ENCODE measurements at regions not wholly inside any gene's neighbourhood (a gene's known extent, or its start where the extent isn't known, plus 50 kb on each side); places are given as distances from the start of the nearest gene placed in this dataset.

DNA sequence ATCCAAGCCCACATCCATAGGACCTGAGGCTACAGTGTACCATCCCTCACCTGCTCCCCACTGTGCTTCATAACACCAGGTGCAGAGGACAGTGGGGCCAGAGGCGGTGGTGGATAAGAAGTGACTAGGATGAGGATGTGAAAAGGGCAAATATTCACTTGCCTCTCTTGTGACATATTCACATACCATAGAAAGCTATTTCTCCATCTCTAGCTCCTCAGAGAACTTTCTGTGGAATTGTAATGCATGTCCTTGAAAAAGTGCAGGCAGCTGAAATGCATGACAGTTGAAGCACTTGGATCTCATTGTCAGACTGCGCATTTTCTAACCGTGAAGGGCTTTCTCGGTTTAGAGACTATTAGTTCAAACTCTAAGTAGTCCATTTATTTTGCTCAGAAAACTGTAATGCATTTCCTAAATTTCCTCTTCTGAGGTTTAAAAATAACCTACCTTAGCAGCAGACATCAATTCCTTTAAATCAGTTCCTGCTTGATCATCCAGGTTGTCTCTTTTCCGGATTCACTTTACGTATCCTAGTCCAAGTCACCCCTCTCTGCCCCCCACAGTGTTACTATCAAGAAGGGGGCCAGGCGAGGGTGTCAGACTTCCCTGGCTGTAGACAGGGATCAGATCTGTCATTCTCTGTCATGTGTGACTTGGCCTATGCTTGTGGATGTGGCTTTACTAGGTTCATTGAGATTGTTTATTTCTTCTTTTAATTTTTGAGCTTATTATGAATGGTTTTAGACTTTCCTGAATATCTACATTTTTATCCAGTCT, 984.0 kb upstream of the TMEM132C start:
- Histone ChIP-seq H3K4me3 (ENCODE audit: low read depth, low read length) (no peak overlapping the region), H3K36me3 (ENCODE audit: control insufficient read depth, insufficient read depth, low read length) (no peaks in the 10 kb centered on the region), H3K27me3 (ENCODE audit: control insufficient read depth, insufficient read depth, low read length) (no peaks in the 10 kb centered on the region)
- TF ChIP-seq, protein P1, sequence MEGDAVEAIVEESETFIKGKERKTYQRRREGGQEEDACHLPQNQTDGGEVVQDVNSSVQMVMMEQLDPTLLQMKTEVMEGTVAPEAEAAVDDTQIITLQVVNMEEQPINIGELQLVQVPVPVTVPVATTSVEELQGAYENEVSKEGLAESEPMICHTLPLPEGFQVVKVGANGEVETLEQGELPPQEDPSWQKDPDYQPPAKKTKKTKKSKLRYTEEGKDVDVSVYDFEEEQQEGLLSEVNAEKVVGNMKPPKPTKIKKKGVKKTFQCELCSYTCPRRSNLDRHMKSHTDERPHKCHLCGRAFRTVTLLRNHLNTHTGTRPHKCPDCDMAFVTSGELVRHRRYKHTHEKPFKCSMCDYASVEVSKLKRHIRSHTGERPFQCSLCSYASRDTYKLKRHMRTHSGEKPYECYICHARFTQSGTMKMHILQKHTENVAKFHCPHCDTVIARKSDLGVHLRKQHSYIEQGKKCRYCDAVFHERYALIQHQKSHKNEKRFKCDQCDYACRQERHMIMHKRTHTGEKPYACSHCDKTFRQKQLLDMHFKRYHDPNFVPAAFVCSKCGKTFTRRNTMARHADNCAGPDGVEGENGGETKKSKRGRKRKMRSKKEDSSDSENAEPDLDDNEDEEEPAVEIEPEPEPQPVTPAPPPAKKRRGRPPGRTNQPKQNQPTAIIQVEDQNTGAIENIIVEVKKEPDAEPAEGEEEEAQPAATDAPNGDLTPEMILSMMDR (IDR thresholded peaks at IDR 0.05; ENCODE audit: insufficient read depth, low read length, poor library complexity, severe bottlenecking): no peak
- DNase-seq (ENCODE audit: low read depth): no peak

DNA sequence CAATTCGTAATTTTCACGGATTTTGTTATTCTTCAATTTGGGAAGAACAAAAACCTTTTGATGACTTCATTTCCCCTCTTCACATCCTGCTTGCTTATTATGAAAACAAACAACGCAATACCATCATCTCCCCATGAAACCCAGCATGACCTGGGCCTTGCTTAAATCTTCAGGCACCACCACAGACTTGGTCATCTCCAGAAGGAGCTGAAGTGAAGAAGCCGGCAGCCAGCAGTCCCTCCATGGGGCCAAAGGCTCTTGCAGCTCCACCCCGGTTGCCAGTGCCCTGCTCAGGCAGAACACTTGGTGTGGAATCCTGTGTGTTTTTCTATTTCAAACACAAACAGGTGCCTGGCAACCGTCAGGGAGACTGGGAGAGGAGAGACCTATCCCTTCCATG, 982.9 kb upstream of the TMEM132C start:
- Histone ChIP-seq H3K4me3 (ENCODE audit: low read depth, low read length) (no peak overlapping the region), H3K36me3 (ENCODE audit: control insufficient read depth, insufficient read depth, low read length) (no peaks in the 10 kb centered on the region), H3K27me3 (ENCODE audit: control insufficient read depth, insufficient read depth, low read length) (no peaks in the 10 kb centered on the region)
- TF ChIP-seq, protein P1 (IDR thresholded peaks at IDR 0.05; ENCODE audit: insufficient read depth, low read length, poor library complexity, severe bottlenecking): no peak
- no peak for DNase-seq (ENCODE audit: low read depth)

DNA sequence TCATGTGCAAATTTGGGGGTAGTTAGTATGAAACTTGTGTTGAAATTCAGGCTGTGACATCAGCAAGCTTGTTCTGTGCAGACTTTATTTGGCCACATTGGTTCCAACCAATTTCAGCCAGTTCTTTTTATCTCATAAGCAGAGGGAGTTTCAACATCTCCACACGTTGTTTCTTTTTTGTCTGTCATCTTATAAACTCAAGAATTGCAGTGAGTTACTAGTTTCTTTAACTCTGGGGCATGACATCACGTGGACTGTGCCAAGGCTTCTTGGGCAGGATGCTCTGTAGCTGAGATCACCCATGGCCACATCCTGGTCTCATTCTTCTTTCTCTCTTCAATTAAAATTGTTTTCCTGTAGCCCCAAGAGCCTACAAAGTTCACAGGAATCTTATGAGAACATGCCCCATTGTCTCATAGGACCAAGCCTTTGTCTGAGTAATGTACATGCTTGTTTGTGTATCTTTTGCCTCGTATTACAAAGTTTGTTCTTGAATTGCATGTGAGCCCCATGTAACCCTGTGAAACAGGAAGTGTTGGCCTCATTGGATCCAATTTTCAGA, 982.0 kb upstream of the TMEM132C start:
- no peak overlapping the region for H3K4me3 ChIP-seq (ENCODE audit: low read depth, low read length)
- peak; percentile 65 for DNase-seq (ENCODE audit: low read depth)

DNA sequence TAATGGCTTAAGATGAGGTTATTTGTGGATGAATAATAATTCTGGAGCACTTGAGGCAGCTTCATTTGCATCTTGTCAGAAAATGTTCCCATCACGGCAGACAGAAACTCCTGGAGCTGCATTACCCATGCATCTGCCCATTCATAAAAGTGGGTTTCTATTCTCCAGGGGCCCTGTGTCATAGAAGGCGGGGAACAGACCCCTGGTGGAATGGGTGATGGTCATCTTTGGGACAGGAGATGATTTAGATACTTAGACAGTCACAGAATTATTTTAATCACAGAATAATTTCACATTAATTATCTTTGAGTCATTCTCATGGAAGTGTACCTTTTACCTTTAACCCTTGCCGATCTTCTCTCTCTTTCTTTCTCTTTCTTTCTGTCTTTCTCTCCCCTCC, 980.7 kb upstream of the TMEM132C start:
- no peak overlapping the region for H3K4me3 ChIP-seq (ENCODE audit: low read depth, low read length)
- TF ChIP-seq, protein P1 (IDR thresholded peaks at IDR 0.05; ENCODE audit: insufficient read depth, low read length, poor library complexity, severe bottlenecking): no peak
- no peak for DNase-seq (ENCODE audit: low read depth)
- H3K27me3 ChIP-seq (ENCODE audit: control insufficient read depth, insufficient read depth, low read length): no peaks in the 10 kb centered on the region
- no peaks in the 10 kb centered on the region for H3K36me3 ChIP-seq (ENCODE audit: control insufficient read depth, insufficient read depth, low read length)

More for the DNA sequence above, 982.0 kb upstream of the TMEM132C start:
- TF ChIP-seq, protein P1 (IDR thresholded peaks at IDR 0.05; ENCODE audit: insufficient read depth, low read length, poor library complexity, severe bottlenecking): no peak
- H3K36me3 ChIP-seq (ENCODE audit: control insufficient read depth, insufficient read depth, low read length): no peaks in the 10 kb centered on the region
- no peaks in the 10 kb centered on the region for H3K27me3 ChIP-seq (ENCODE audit: control insufficient read depth, insufficient read depth, low read length)

DNA sequence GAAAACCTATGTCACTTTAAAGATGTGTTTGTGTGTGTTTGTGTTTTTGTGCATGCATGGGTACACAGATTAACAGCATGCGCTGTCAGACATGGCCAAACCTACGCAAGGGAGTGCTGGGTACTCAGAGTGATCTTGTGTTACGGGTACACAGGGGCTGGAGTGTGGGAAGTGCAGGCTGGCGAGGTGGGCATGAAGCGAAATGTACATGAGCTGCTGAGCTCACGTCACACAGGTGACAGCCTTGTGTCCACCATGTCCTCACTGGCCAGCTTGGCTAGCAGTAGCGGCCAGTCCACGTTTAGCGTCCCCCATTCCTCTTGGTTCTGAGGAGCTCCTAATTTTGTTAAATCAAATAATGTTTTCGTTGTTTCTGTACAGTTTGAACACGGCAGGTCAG, 979.7 kb upstream of the TMEM132C start:
- TF ChIP-seq, protein P1 (IDR thresholded peaks at IDR 0.05; ENCODE audit: insufficient read depth, low read length, poor library complexity, severe bottlenecking): no peak
- no peak overlapping the region for H3K4me3 ChIP-seq (ENCODE audit: low read depth, low read length)
- no peak for DNase-seq (ENCODE audit: low read depth)
- H3K27me3 ChIP-seq (ENCODE audit: control insufficient read depth, insufficient read depth, low read length): no peaks in the 10 kb centered on the region
- no peaks in the 10 kb centered on the region for H3K36me3 ChIP-seq (ENCODE audit: control insufficient read depth, insufficient read depth, low read length)
